Ectodermal cell (in vitro differentiated cells): ENCODE measurements at regions not wholly inside any gene's neighbourhood (a gene's known extent, or its start where the extent isn't known, plus 50 kb on each side); places are given as distances from the start of the nearest gene placed in this dataset.

Experiments used
- H3K27ac ChIP-seq: 2 replicates; pipeline ENCODE4 v1.7.0; 2013; ENCODE audit warnings: mild to moderate bottlenecking, low read depth, low read length; ENCODE audit not compliant: insufficient read depth, poor library complexity, severe bottlenecking
- H3K27me3 ChIP-seq: 2 replicates; pipeline ENCODE4 v1.7.0; 2013; ENCODE audit warnings: mild to moderate bottlenecking, low read length; ENCODE audit not compliant: insufficient read depth, control insufficient read depth, poor library complexity, severe bottlenecking
- H3K36me3 ChIP-seq: one replicate; pipeline ENCODE4 v1.7.0; 2013; ENCODE audit warnings: low read length; ENCODE audit not compliant: control insufficient read depth, insufficient read depth
- H3K4me1 ChIP-seq: one replicate; pipeline ENCODE4 v1.7.0; 2013; ENCODE audit warnings: low read length; ENCODE audit not compliant: control insufficient read depth, insufficient read depth
- H3K4me3 ChIP-seq: 2 replicates; pipeline ENCODE4 v1.7.0; 2013; ENCODE audit warnings: low read depth, low read length, control low read depth; ENCODE audit not compliant: insufficient read depth
- H3K9me3 ChIP-seq: 2 replicates; pipeline ENCODE4 v1.7.0; 2013; ENCODE audit warnings: mild to moderate bottlenecking, low read length, moderate library complexity; ENCODE audit not compliant: control insufficient read depth
- WGBS, 2 experiments: methylation state at CpG; one replicate each; pipeline ENCODE4 v1.1.7; 2013; ENCODE audit warnings: missing lambda C conversion rate in 2 of 2; 5-methylcytosine and 5-hydroxymethylcytosine counted together

GRCh38 chr5:145708169-145708568 is 127.0 kb downstream of the PRELID2 start:
- Histone ChIP-seq H3K36me3 (no peaks in the 10 kb centered on the region), H3K27ac (no peak overlapping the region), H3K9me3 (no peaks in the 10 kb centered on the region), H3K27me3 (no peaks in the 10 kb centered on the region), H3K4me3 (no peak overlapping the region), H3K4me1 (no peaks in the 10 kb centered on the region)

GRCh38 chr5:145704724-145705123 is 130.4 kb downstream of the PRELID2 start:
- 91 to 95% methylated on average over 2 to 3 of the region's 3 CpGs for WGBS, 2 experiments
- H3K4me1 ChIP-seq: no peaks in the 10 kb centered on the region
- H3K9me3 ChIP-seq: no peaks in the 10 kb centered on the region
- no peaks in the 10 kb centered on the region for H3K36me3 ChIP-seq
- no peaks in the 10 kb centered on the region for H3K27me3 ChIP-seq
- H3K4me3 ChIP-seq: no peak overlapping the region
- H3K27ac ChIP-seq: no peak overlapping the region

- 90 to 94% methylated on average over 4 of the region's 4 CpGs for WGBS, 2 experiments
- H3K9me3 ChIP-seq: no peaks in the 10 kb centered on the region
These were observed 131.3 kb downstream of the PRELID2 start for GRCh38 chr5:145703856-145704255.

GRCh38 chr5:145701404-145701803 is 133.7 kb downstream of the PRELID2 start:
- Histone ChIP-seq H3K9me3 (no peaks in the 10 kb centered on the region), H3K27ac (no peak overlapping the region)
- 91 to 96% methylated on average over 3 of the region's 3 CpGs for WGBS, 2 experiments

More at GRCh38 chr5:145703856-145704255, 131.3 kb downstream of the PRELID2 start:
- H3K36me3 ChIP-seq: no peaks in the 10 kb centered on the region
- no peak overlapping the region for H3K27ac ChIP-seq
- no peaks in the 10 kb centered on the region for H3K4me1 ChIP-seq
- H3K4me3 ChIP-seq: no peak overlapping the region
- H3K27me3 ChIP-seq: no peaks in the 10 kb centered on the region

GRCh38 chr5:145699846-145700245 is 135.3 kb downstream of the PRELID2 start:
- no peaks in the 10 kb centered on the region for H3K27me3 ChIP-seq
- no peaks in the 10 kb centered on the region for H3K36me3 ChIP-seq
- no peak overlapping the region for H3K4me3 ChIP-seq
- H3K9me3 ChIP-seq: no peaks in the 10 kb centered on the region
- no peaks in the 10 kb centered on the region for H3K4me1 ChIP-seq
- WGBS, 2 experiments: 93 to 94% methylated on average over 2 of the region's 2 CpGs
- H3K27ac ChIP-seq: no peak overlapping the region

More at GRCh38 chr5:145701404-145701803, 133.7 kb downstream of the PRELID2 start:
- Histone ChIP-seq H3K4me3 (no peak overlapping the region), H3K36me3 (no peaks in the 10 kb centered on the region), H3K4me1 (no peaks in the 10 kb centered on the region), H3K27me3 (no peaks in the 10 kb centered on the region)

GRCh38 chr5:145697251-145697990 is 137.7 kb downstream of the PRELID2 start:
- Histone ChIP-seq H3K4me3 (no peak overlapping the region), H3K27ac (no peak overlapping the region), H3K4me1 (no peaks in the 10 kb centered on the region), H3K9me3 (no peaks in the 10 kb centered on the region), H3K27me3 (no peaks in the 10 kb centered on the region), H3K36me3 (no peaks in the 10 kb centered on the region)
- 86 to 89% methylated on average over 4 of the region's 4 CpGs for WGBS, 2 experiments

GRCh38 chr5:145689235-145689634 is 145.9 kb downstream of the PRELID2 start:
- H3K36me3 ChIP-seq: no peaks in the 10 kb centered on the region
- H3K27ac ChIP-seq: no peak overlapping the region
- no peaks in the 10 kb centered on the region for H3K4me1 ChIP-seq
- H3K9me3 ChIP-seq: no peaks in the 10 kb centered on the region
- 86 to 88% methylated on average over 3 of the region's 3 CpGs for WGBS, 2 experiments
- no peak overlapping the region for H3K4me3 ChIP-seq
- H3K27me3 ChIP-seq: no peaks in the 10 kb centered on the region

GRCh38 chr5:145687943-145688342 is 147.2 kb downstream of the PRELID2 start:
- Histone ChIP-seq H3K27me3 (no peaks in the 10 kb centered on the region), H3K4me1 (no peaks in the 10 kb centered on the region), H3K27ac (no peak overlapping the region), H3K36me3 (no peaks in the 10 kb centered on the region), H3K4me3 (no peak overlapping the region), H3K9me3 (no peaks in the 10 kb centered on the region)
- WGBS, 2 experiments: 95 to 97% methylated on average over 4 of the region's 4 CpGs

GRCh38 chr5:145685417-145685816 is 149.7 kb downstream of the PRELID2 start:
- Histone ChIP-seq H3K9me3 (no peaks in the 10 kb centered on the region), H3K27ac (no peak overlapping the region), H3K27me3 (no peaks in the 10 kb centered on the region), H3K36me3 (no peaks in the 10 kb centered on the region), H3K4me3 (no peak overlapping the region), H3K4me1 (no peaks in the 10 kb centered on the region)
- WGBS, 2 experiments: 90 to 96% methylated on average over 1 of the region's 1 CpG

GRCh38 chr5:145683431-145683830 is 151.7 kb downstream of the PRELID2 start:
- WGBS, 2 experiments: 93 to 96% methylated on average over 2 of the region's 2 CpGs
- Histone ChIP-seq H3K4me3 (no peak overlapping the region), H3K4me1 (no peaks in the 10 kb centered on the region), H3K9me3 (no peaks in the 10 kb centered on the region), H3K27ac (no peak overlapping the region), H3K36me3 (no peaks in the 10 kb centered on the region), H3K27me3 (no peaks in the 10 kb centered on the region)
